Dermis blood vessel endothelial cell (primary cell): ENCODE measurements at regions not wholly inside any gene's neighbourhood (a gene's known extent, or its start where the extent isn't known, plus 50 kb on each side); places are given as distances from the start of the nearest gene placed in this dataset.

ENCODE experiments used
- DNase-seq: peaks from one replicate; pipeline ENCODE4 v3.0.0; 2010

DNA sequence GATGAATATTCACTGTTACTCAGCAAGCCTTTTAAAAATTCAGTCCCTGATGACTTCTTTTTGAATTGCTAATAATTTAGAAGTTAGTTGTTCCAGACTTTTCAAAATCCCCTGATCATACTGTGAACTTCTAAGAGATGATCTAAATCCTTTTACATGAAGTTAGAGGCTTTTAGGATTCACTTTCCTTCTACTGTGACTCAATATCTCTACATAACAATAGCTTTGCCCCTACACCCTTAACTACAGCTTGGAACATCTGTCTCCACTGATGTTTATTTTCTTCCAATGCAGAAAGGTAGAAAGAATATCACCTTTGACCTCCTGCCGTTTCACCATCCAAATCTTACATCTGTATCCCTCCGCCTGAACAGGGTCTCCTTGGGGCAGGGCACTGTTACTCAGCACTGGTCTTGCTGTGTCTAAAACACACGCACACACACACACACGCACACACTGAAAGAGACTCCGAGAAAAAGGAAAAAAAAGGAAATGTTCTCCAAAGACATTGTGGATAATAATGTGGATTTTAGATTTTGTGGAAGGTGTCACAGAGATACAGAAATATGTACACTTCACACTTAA lies 111.6 kb upstream of the GPRIN3 start:
- no peak for DNase-seq

DNA sequence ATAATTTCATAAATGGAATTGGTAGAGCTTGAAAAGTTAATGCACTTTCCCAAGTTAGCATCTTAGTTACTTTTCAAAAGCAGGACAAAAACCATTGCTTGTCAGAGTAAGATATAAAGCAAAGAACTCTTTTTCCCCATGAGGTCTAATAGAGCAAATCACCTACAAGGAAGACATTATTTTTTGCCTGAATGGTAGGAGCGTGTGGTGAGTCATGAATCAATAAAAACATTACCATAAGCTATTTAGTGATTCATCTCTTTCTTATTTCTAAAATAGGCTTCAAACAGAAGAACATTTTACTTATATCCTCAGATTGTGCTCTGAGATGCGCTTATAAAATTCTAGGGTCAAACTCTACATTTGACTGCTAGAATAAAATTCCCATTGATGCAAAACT lies 109.4 kb upstream of the GPRIN3 start:
- no peak for DNase-seq

DNA sequence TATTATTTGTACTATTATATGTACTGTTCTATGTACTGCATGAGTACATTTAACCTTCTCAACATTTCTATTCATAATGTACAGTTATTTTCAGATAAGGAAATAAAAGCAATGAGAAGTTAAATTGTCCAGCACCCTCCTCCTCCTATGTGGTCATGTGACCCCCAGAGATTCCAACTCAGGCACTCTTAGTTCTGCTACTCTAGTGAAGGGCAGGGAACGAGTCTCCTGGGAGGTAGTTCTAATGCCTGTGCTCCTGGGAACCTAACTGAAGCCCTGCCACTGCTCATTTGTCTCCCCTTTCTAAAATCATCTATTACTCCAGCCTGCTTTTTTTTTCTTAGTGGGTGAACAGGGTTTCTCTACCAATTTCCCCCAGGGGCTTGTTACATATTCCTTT lies 105.9 kb upstream of the GPRIN3 start:
- no peak for DNase-seq

DNA sequence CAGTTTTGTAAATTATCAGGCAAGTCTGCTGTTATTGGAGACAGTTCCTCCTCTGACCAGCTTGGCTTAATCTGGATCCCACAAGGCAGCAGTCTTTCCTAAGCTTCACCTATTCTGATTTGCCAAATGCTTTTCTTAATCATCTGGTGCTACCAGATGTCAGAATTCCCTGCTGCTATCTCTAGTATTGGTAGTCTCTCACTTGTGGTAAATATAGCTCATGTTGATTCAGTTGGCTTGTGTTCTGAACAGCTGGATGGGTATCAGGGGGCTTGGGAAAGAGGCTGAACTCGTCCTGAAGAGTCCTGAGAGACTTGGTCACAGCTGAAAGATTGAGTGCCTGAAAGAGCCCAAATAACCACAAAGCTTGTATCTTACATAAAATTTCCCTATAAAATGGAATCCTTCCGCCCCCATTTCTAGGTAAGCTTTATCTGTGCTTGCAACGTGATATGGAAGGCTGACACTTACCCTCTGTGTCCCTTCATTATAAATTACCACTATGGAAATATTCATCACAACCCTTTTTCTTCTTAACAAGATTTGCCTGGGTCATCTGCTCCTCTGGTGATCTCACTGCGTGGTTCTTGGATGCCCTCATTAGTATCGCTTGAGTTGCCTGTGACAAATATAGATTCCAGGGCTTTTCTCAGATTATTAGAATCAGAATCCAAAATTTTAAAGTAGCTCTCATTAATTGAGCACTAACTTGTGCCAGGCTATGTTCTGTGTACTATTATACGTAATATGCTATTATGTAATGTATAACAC lies 104.1 kb upstream of the GPRIN3 start:
- no peak for DNase-seq

DNA sequence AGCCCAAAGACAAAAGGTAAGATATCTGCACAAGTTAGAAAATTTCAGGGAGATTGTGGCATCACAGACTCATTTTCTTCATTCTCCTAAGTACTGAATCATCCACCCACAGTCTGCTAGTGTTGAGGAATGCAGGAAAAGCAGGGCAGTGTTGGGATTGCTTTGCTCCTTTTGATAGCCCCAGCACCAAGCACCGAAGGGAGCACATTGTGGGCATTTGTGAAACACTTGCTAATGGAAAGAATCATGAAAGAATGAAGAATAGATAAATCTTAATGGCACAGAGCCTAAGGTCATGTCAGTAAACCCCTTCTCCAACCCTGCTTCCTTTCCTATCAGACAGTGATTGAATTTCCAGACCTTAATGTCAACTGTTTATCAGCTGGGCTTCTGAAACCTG lies 103.1 kb upstream of the GPRIN3 start:
- DNase-seq = no peak

DNA sequence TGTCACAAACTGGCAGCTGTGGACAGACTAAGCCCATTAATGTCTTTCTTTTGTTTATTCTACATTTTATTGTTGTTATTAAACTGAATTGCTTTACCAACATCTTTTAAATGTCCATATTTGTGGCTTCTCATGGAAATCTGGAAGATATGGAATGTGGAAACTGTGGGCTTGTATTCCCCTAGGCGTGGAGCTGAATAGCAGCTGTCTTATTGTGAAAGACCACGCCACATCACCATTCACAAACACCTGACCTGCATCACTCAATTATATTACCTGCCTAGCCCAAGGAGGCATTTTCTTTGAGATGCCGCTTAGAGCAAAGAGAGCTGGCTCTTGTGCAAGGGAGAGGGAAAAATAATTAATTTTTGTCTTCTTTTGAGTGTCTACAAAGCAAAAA lies 96.9 kb upstream of the GPRIN3 start:
- DNase-seq = no peak

DNA sequence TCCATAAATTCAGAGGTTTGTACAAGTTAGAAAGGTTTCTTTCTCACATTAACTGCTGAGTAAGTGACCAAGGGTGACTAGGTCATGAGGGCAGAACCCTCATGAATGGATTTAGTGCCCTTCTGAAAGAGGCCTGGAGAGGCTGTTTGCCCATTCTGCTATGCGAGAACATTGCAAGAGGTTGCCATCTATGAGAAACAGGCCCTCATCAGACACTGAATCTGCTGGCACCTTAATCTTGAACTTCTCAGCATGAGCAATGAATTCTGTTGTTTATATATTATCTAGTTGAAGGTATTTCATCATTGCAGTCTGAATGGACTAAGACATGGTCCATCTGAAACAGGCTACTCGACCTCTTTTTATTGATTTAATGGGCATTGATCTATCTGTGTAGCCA lies 96.2 kb upstream of the GPRIN3 start:
- DNase-seq = no peak

DNA sequence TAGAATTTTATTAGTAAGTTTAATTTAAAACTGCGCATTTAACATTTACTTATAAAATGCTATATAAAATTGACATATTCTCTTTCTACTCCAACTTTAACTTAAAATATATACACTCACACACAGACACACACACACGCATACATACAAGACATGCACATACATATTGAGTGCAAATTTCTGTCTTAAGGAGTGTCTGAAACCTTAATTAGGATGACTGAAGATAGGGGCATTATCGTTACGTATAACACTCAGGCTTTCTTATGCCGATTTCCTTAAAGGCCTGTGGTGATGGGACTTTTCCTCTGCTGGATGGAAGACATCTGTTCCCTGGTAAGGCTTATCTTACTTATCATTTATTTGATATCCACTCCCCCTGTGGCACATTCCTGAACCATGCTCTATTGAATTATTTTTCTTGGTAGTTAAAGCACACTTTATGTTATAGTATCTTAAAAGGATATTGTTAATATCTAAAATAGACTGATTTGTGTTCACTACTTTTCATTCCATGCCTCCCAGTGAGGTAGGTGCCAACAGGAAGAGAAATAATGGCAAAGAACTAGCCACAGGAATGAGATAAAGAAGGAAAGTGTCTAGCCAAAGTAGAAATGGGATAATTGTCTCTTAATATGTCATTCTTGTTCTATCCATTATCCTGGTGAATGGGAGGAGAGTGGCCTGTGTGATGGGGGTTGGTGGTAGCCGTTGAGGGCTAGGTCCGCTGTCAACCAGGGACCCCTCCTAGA lies 92.9 kb upstream of the GPRIN3 start:
- no peak for DNase-seq

DNA sequence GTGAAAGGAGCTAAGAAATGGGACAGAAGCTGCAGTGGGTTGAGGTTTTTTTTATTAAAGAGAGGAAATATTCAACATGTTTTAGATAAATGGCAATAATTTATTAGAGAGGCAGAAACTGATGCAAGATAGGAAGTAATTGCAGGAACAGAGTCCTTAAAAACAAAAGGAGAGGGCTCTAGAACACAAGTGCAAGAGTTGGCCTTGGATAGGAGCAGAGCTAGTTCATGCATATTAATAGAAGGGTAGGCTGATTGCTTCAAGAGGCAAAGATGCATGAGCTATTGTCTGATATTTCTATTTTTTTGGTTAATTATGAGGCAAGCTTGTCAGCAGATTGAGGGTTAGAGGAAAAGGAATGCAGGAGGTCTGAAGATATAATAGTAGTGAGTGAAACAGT lies 91.0 kb upstream of the GPRIN3 start:
- no peak for DNase-seq

DNA sequence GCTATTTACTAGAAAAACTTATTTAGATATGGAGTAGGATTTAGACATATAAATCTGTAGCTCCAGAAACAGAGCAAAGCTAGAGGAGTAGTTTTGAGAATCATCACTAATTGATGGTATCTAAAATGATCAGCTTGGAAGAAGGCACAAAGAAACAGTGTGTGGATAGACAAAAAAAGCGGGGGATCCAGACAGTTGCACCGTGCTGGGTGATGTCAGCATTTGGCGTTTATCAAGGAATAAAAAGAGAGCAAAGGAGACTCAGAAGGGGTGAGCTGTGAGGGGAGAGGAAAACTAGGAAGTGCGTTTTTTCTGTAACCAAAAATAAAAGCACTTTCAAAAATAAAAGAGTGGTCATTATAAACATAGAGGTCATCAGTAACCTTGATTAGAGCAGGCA lies 90.5 kb upstream of the GPRIN3 start:
- DNase-seq = no peak

DNA sequence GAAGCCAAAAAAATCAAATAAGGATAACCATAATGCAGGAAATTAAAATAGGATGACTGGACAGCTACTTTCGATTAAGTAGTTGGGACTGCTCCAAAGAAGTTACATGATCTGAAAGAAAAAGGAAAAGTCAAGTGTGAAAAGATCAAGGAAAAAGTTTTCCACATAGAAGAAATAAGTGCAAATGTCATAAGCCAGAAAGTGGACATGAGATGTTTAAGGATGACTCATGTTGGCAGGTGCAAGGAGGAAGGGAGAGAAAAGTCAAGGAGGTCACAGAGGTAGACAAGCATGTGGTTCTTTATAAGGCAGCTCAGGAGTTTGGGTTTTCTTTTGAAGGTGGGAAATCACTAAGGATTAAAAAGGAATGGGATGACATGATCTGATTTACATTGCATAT lies 89.8 kb upstream of the GPRIN3 start:
- no peak for DNase-seq

DNA sequence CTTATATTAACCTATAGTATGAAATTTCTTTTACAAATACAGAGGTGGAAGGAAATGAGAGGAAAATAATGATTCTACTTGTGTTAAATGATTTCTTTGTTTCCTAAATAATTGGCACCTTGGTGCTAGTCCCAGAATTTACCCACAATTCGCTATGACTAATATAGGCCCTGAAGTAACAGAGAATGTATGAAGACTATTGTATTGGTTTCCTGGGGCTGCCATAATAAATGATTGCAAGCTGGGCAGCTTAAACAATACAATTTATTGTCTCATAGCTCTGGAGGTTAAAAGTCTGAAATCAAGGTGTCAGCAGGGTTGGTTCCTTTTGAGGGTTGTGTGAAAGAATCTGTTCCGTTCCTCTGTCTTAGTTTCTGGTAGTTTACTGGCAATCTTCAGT lies 74.8 kb upstream of the GPRIN3 start:
- DNase-seq = peak; percentile 55

DNA sequence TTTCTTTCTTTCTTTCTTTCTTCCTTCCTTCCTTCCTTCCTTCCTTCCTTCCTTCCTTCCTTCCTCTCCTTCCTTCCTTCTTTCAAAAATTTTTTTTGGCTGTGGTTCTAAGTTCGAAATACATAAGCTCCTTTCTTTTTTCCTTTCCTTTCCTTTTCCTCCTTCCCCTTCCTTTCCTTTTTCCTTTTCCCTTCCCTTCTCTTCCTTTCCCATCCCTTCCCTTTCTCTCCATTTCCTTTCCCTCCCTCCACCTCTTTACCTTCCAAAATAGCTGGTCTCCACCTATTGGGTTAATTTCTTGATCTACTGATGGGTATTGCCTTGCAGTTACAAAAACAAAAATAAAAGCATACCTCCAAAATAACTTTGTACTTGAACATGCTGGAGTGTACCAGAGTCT lies 73.4 kb upstream of the GPRIN3 start:
- no peak for DNase-seq

DNA sequence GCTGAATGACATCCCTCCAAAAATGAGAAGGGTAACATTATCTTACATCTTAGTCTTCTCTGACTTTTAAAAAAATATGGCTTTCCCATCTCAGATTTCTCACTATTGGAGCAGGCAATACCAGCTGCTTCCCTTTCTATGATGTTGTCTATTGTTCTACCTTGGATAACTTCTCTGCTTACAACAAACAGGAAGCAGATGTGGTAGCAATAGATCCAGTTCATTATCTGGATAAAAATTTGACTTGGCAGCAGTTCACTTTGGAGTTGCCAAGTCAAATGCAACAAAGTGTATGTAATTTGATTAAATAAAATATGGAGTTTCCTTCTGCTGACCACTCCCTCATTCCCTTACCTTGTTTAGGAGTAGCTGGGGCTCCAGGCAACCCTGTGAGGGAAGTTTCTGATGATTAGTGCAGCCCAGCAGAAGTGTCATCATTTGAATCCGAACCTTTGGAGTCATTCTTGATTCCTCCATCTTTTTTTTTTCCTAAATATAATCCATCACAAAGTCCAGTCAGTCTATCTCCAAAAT lies 72.0 kb upstream of the GPRIN3 start:
- peak; percentile 79 for DNase-seq

DNA sequence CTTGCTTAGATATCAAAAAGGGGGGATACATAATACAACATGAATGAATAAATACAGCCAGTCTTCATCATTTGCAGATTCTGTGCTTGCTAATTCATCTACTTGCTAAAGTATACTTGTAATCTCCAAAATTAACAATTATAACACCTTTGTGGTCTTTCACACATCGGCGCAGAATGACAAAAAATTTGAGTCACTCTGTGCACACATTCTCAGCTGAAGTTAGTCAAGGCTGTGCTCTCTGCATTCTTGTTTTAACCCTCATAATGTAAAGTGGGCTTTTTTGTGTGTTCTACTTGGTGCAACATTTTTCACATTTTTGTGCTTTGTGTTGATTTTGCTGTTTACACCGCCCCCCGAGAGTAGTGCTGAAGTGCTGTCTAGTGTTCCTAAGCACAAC lies 65.8 kb upstream of the GPRIN3 start:
- no peak for DNase-seq

DNA sequence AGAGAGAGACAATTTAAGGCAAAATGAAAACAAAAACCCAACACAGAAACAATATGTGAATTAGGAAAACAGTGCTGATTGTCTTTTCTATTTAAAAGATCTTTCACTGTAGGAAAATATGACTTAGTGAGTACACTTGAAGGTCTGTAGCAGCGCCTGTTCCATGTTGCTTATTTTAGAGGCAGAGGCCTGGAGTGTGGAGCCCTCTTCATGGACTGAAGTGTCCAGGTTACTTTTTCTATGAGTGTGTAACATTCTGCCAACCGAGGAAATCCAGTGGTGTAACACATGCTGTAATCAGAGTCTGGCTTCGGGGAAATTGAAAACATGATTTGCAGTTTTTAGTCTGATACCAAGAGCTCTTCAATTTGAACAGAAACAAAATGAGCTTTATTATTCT lies 64.0 kb upstream of the GPRIN3 start:
- DNase-seq = no peak

DNA sequence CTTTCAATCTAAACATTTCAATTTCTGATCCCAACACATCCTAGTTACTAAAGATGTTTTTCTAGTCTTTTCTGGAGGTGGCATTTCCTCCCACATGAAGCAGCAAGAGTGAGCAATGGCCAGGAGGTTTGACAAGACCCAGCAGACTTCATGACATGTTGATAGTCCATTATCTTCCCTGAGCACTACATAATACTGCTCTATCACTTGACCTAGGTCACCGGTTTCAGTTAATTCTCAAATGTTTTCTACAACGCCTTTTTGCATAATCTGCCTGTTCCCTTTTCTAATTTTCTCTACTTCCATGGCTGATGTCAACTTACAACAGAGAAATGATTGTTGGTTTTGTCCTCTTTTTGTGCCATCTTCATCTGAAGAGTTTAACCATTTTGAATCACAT lies 62.0 kb upstream of the GPRIN3 start:
- DNase-seq = no peak

DNA sequence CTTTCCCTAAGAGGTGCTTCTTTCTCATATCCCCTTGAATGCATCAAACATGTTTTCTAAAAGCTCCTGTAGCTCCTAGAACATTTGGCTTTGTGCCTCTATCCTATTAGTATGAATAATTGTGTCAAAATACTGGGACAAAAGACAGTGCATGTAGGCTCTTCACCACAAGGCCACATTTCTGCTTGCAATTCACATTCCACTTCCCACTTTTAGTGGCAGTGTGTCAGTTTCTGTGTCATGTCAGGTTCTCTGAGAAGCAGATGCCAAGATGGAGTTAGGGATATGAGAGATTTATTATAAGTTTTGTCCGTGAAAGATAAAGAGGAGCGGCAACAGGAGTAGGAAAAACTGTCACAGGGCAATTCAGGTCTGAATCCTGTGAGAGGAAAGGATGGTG lies 61.3 kb upstream of the GPRIN3 start:
- DNase-seq = no peak

DNA sequence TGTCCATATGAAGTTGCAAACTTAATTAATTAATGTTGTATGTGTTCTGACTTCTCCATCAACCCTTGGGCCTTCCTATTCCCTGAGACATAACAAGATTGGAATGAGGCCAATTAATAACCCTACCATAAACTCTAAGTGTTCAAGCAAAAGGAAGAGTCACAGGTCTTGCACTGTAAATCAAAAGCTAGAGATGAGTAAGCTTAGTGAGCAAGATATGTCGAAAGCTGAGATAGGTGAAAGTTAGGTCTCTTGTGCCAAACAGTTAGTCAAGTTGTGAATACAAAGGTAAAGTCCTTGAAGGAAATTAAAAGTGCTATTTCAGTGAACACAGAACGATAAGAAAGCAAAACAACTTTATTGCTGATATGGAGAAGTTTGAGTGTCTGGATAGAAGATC lies 58.2 kb upstream of the GPRIN3 start:
- DNase-seq = no peak

DNA sequence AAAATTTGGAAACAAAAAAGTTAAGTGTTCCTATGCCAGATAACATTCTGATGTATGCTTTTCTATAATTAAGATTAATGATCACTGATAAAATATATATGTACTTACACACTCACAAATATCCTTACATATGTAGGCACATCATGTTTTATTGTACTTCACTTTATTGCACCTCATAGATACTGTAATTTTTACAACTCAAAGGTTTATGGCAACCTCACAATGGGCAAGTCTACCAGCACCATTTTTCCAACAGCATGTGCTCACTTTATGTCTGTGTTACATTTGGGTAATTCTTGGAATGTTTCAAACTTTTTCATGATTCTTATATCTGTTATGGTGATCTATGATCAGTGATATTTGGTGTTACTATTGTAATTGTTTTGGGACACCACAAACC lies 57.8 kb upstream of the GPRIN3 start:
- no peak for DNase-seq

DNA sequence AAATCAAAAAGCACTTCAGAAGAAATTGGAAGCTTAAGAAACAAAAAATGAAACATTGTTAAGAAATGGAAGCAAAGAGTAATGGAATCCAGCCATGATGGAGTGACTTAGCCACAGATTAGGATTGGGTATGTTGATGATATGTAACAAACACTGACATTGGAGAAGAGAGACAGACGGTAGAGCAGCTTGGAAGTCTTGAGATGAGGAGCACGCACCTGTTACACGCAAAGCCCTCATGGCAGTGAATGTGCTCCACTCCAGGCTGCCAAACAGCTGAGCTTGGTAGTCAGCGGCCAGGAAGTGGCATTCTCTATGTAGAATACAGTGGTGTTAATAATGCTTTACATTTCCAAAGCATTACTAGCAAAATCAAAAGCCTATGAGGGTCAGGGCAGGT lies 56.9 kb upstream of the GPRIN3 start:
- no peak for DNase-seq

DNA sequence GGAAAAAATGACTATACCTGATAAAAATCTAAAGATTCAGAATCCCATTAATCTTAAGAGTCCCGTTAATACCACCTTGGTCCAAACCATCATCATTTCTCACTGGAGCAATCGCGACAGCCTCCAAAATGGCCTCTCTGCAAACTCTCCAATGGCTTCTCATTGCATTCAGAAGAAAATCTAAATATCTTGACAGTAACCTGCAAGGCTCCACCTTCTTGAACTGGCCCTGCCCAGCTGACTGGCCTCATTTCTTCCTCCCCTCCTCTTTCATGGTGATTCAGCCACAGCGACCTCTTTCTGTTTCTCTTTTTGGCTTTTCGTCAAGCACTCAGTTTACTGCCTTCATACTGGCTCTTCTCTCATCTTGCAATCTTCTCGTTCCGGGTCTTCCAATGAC lies 56.2 kb upstream of the GPRIN3 start:
- no peak for DNase-seq

DNA sequence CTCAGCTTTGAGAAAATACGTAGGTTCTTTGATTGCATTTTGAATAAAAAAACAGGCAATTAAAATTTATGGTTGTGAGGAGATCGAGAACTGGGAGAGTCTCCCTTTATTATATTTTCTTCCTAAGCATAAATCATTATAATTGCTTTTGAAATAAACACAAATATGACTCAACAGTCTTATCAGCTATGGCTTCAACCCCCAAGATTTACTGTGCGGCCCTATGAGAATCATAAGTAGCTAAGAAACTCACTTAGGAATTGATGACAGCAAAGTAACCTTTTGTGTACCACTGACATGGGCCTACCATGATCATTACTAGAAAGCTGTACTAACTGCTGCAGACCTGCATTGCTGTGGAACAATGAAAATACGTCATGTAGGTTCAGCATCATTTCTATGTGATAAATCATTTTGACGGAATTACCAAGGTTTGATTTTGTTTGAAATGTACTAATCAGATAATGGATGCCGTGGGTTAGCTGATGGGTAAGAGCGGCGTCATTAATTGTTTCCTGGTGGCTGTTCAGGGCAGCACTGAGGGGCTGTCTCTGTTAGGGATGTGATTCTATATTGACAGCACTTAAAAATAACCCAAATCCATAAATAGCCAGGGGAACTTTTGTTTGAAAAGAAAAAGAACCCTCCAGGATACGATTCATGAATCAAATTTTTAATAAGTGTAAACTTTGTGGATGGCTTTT lies 51.5 kb upstream of the GPRIN3 start:
- DNase-seq = no peak
